GM18511 (cell line): ENCODE measurements at regions not wholly inside any gene's neighbourhood (a gene's known extent, or its start where the extent isn't known, plus 50 kb on each side); places are given as distances from the start of the nearest gene placed in this dataset.

Experiments used
- ATAC-seq: cut with Tn5 transposase; IDR thresholded peaks from one replicate; pipeline ENCODE4 v1.9.1; 2021; ENCODE audit warnings: mild to moderate bottlenecking, moderate library complexity; ENCODE audit not compliant: unreplicated experiment

GRCh38 chr7:32347244-32347828 is 142.8 kb downstream of the LSM5 start:
- ATAC-seq: peak; percentile 64

DNA sequence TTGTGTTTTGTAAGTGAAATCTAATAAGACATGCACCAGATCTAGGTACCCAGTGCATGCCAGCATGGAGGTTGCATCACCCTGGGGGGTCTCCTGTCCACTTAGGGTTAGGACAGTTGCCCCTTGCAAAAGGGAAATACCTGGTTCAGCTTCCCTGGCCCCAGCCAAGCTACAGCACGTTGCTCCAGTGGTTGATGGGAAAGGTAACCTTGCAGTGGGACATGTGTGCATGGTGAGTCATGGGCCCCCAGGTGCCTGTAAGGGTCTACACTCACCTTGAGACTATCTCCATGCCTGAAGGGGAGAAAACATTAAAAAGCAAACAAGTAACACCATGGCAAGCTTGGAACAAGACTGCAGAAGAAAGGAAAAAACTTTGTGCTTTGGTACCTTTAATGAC is 143.9 kb downstream of the LSM5 start:
- ATAC-seq: no peak

- ATAC-seq: no peak
Measured at GRCh38 chr7:32336726-32337125, 153.5 kb downstream of the LSM5 start.

DNA sequence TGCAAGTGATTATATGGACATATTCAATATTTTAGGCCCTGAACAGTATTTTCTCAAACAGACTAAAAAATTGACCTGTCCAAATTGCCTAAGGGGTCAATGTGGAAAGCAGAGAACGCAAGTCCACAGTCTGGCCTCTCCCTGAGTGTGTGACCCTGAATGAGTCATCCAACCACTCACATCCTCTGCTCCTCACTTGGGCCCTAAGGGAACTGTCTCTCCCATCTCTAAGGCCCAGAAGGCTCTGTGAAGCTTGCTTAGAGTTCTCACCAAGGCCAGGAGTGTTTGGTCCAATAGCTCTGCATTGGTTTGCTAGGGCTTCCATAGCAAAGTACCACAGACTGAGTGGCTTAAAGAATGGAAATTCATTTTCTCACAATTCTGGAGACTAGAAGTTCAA is 155.1 kb downstream of the LSM5 start:
- ATAC-seq: no peak

- no peak for ATAC-seq
Measured at GRCh38 chr7:32330602-32331001, 159.6 kb downstream of the LSM5 start.

- ATAC-seq: no peak
Measured at GRCh38 chr7:32326078-32326477, 164.1 kb downstream of the LSM5 start.

GRCh38 chr7:32323712-32324111 is 166.5 kb downstream of the LSM5 start:
- ATAC-seq: no peak

DNA sequence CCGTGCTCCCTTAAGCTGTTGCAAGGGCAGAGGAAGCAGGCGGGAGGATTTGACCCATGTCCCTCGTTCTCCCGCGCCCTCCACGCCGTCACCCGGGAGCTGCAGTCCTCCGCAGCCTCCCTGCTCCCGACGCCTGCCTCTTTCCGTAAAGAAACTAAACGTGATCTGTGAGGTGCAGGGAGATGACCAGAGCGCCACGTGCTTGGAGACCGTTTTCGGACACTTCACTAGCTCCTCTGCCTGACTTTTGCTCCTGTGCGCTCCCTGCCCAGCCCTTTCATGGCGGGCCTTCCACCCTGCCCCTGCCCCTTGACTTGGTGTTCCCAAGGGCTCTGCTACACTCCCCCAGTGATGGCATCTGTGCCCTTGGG is 171.2 kb downstream of the LSM5 start:
- ATAC-seq: no peak

DNA sequence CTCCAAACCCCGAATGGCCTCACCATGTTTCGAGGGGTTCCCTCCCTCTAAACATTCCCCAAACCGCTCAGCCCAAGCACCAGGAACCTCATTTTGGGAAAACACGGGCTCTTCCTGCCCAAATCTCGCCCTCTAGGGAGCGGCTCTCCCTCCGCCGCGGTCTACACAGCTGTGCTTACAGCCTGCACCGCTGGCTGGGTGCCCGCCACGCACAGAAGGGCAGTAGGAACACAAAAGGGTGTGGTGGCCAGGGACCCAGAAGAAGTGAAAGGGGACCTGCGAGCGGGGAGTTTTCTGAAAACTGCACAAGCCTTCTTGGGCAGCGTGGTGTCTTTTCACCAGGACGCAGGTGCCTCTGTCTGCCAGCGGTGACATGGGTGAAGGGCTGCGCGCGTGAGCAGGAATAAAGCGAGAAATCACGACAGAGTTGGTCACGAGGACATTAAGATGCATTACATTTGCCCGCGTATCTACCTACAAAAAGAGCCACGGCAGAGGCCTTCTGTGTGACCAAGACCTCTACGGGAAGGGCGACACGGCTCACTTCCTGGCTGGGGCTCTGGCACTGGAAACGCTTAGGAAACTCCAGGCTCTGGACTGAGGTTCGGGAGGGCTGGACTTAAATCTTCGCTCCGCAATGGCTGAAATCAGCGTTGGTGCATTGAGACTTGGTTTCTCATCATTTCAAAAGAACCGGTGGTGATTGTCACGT is 171.7 kb downstream of the LSM5 start:
- no peak for ATAC-seq

DNA sequence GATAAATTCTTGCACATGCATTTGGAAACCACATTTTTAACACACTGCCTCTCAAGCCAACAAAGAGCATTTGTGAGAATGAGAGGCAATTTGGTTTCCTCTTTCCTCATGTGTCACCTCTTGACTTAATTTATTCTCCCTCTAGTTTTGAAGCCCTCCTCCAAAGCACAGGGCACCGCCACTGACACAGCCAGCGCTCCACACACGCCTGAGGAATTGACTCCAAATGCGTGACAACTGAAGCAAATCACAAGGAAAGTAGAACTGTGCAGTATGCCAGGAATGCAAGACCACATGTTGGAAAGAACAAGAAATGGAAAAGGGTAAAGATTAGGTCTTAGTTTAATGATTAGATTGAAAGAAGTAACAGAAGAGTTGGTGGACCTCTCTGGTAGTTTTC is 173.3 kb downstream of the LSM5 start:
- ATAC-seq: no peak

DNA sequence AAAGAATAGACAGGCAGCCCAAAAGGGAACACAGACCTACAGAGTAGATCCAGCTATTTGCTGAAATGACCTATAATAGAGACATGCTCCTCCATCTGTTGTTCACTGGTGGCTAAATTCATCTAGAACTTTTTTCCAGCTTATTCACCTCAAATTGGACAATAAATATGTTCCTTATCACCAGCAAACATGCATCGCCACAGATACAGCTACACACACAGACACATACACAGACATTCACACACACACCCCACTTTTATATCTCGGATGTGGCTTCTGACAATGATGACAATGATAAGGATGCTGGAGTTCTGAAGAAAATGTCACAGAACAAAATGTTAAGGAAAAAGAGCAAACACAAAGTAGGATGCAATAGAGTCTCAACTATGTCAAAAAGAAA is 175.4 kb downstream of the LSM5 start:
- ATAC-seq: no peak

GRCh38 chr7:32301427-32301826 is 188.8 kb downstream of the LSM5 start:
- no peak for ATAC-seq

- ATAC-seq: no peak
Measured at GRCh38 chr7:32299133-32299702, 191.0 kb downstream of the LSM5 start.

DNA sequence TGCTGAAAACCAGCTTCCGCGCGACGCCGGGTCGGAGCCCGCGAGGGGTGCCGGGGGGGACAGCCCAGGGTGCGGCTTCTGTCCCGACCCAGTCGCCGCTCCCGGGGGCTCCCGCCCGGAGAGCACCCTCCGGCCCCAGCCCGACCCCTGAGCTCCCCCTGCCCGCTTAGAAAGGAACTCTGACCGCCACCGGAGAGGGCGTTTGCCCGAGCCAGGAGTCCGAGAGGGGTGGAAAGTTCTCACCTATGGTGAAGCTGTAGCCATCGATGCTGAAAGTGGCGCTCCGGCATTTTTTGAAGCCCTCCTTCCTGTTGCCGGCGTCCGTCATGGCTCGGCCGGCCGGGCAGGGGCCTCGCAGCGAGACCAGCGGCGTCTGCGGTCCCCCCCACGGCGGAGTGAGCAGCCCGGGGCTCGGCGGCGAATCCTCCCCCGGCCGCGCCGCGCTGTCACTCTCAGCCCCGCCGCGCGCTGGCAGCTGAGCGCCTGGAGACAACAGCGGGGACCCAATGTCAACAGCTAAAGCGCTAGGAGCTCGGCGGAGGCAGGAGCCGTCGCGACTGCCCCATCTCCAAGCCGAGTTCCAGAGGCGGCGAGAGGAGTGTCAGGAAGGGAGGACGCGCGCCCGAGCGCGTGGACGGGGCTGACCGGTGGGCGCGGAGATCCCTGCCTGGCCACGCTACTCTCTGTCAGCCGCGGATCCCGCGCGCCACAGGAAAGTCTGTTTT is 191.6 kb downstream of the LSM5 start:
- no peak for ATAC-seq

GRCh38 chr7:32293833-32294232 is 196.3 kb downstream of the LSM5 start:
- no peak for ATAC-seq

- no peak for ATAC-seq
Measured at GRCh38 chr7:32289651-32290414, 200.3 kb downstream of the LSM5 start.

- no peak for ATAC-seq
Measured at GRCh38 chr7:32285698-32286097, 204.5 kb downstream of the LSM5 start.

GRCh38 chr7:32283546-32283945 is 206.6 kb downstream of the LSM5 start:
- no peak for ATAC-seq

- ATAC-seq: no peak
Measured at GRCh38 chr7:32279500-32279899, 209.3 kb upstream of the PDE1C start.

- ATAC-seq: peak; percentile 79
Measured at GRCh38 chr7:32275216-32276009, 205.2 kb upstream of the PDE1C start.
